ENCODE measurements at regions not wholly inside any gene's neighbourhood (a gene's known extent, or its start where the extent isn't known, plus 50 kb on each side); places are given as distances from the start of the nearest gene placed in this dataset.

- no peak for TF ChIP-seq CTCF (IDR thresholded peaks at IDR 0.05)
- TF ChIP-seq POLR2A (IDR thresholded peaks at IDR 0.05), result no peak
- TF ChIP-seq EP300 (IDR thresholded peaks at IDR 0.05), result no peak
These were observed 155.9 kb upstream of the MYOCD start for GRCh38 chr17:12509801-12510200.

All from tibial nerve (tissue), 4 donors.